ENCODE measurements at regions not wholly inside any gene's neighbourhood (a gene's known extent, or its start where the extent isn't known, plus 50 kb on each side); places are given as distances from the start of the nearest gene placed in this dataset.

- no peak for TF ChIP-seq POLR2AphosphoS5 (IDR thresholded peaks at IDR 0.05; ENCODE audit: low read depth, low read length)
- TF ChIP-seq POLR2A (IDR thresholded peaks at IDR 0.05; ENCODE audit: low read depth, low read length), result no peak
These were observed 131.4 kb downstream of the TRAM1L1 start for GRCh38 chr4:116953947-116954346.
